ENCODE measurements at regions not wholly inside any gene's neighbourhood (a gene's known extent, or its start where the extent isn't known, plus 50 kb on each side); places are given as distances from the start of the nearest gene placed in this dataset.
"Not testable (repeated sequence)": the region's sequence is repeated elsewhere in the genome, so short reads cannot be mapped to it uniquely, and the experiment has no call there.

- no peak for DNase-seq
Observed at GRCh38 chr5:39629946-39630345, 205.2 kb upstream of the DAB2 start.

GRCh38 chr5:39628348-39628747, 203.6 kb upstream of the DAB2 start:
- no peak for DNase-seq

GRCh38 chr5:39624890-39625289, 200.1 kb upstream of the DAB2 start:
- DNase-seq = no peak

GRCh38 chr5:39624268-39624886, 199.6 kb upstream of the DAB2 start:
- DNase-seq = no peak

- DNase-seq = no peak
Observed at GRCh38 chr5:39623291-39623865, 198.6 kb upstream of the DAB2 start.

- no peak for DNase-seq
Observed at GRCh38 chr5:39622281-39622680, 197.5 kb upstream of the DAB2 start.

GRCh38 chr5:39619168-39619818, 194.5 kb upstream of the DAB2 start:
- DNase-seq = no peak

- no peak for DNase-seq
Observed at GRCh38 chr5:39618391-39618790, 193.6 kb upstream of the DAB2 start.

GRCh38 chr5:39616131-39616530, 191.4 kb upstream of the DAB2 start:
- DNase-seq = no peak

- not testable (repeated sequence) for DNase-seq
Observed at GRCh38 chr5:39611076-39611475, 186.3 kb upstream of the DAB2 start.

- DNase-seq = no peak
Observed at GRCh38 chr5:39608024-39608423, 183.2 kb upstream of the DAB2 start.

- no peak for DNase-seq
Observed at GRCh38 chr5:39606591-39606990, 181.8 kb upstream of the DAB2 start.

GRCh38 chr5:39605588-39606575, 181.1 kb upstream of the DAB2 start:
- no peak for DNase-seq

GRCh38 chr5:39605145-39605544, 180.4 kb upstream of the DAB2 start:
- DNase-seq = no peak

GRCh38 chr5:39604491-39604890, 179.7 kb upstream of the DAB2 start:
- DNase-seq = no peak

GRCh38 chr5:39599721-39600431, 175.1 kb upstream of the DAB2 start:
- DNase-seq = no peak

- no peak for DNase-seq
Observed at GRCh38 chr5:39598661-39599248, 174.0 kb upstream of the DAB2 start.

GRCh38 chr5:39588179-39588578, 163.4 kb upstream of the DAB2 start:
- no peak for DNase-seq

GRCh38 chr5:39587675-39588074, 162.9 kb upstream of the DAB2 start:
- DNase-seq = no peak

GRCh38 chr5:39586185-39586584, 161.4 kb upstream of the DAB2 start:
- DNase-seq = no peak

- no peak for DNase-seq
Observed at GRCh38 chr5:39584927-39585326, 160.1 kb upstream of the DAB2 start.
